GM19452 (cell line): ENCODE measurements at regions not wholly inside any gene's neighbourhood (a gene's known extent, or its start where the extent isn't known, plus 50 kb on each side); places are given as distances from the start of the nearest gene placed in this dataset.
"Not testable (repeated sequence)": the region's sequence is repeated elsewhere in the genome, so short reads cannot be mapped to it uniquely, and the experiment has no call there.

ENCODE experiments used
- ATAC-seq: cut with Tn5 transposase; IDR thresholded peaks from one replicate; pipeline ENCODE4 v1.9.1; 2021; ENCODE audit not compliant: unreplicated experiment

- ATAC-seq = no peak
Measured at GRCh38 chr7:55261386-55261770, 103.8 kb upstream of the LANCL2 start.

GRCh38 chr7:55265328-55265727 is 99.8 kb upstream of the LANCL2 start:
- not testable (repeated sequence) for ATAC-seq

- no peak for ATAC-seq
Measured at GRCh38 chr7:55265836-55266642, 99.1 kb upstream of the LANCL2 start.

GRCh38 chr7:55271069-55271626 is 94.0 kb upstream of the LANCL2 start:
- no peak for ATAC-seq

- no peak for ATAC-seq
Measured at GRCh38 chr7:55271661-55272060, 93.5 kb upstream of the LANCL2 start.

- no peak for ATAC-seq
Measured at GRCh38 chr7:55272328-55272727, 92.8 kb upstream of the LANCL2 start.

- ATAC-seq = no peak
Measured at GRCh38 chr7:55273186-55273980, 91.8 kb upstream of the LANCL2 start.

- no peak for ATAC-seq
Measured at GRCh38 chr7:55274156-55274555, 91.0 kb upstream of the LANCL2 start.

GRCh38 chr7:55275291-55276200 is 89.6 kb upstream of the LANCL2 start:
- no peak for ATAC-seq

GRCh38 chr7:55276572-55277295 is 88.4 kb upstream of the LANCL2 start:
- ATAC-seq = no peak

GRCh38 chr7:55277916-55278315 is 87.2 kb upstream of the LANCL2 start:
- no peak for ATAC-seq

GRCh38 chr7:55278321-55278720 is 86.8 kb upstream of the LANCL2 start:
- no peak for ATAC-seq

GRCh38 chr7:55279080-55279845 is 85.9 kb upstream of the LANCL2 start:
- ATAC-seq = no peak

- ATAC-seq = peak; percentile 88
Measured at GRCh38 chr7:55280031-55280454, 85.1 kb upstream of the LANCL2 start.

GRCh38 chr7:55285665-55286064 is 79.5 kb upstream of the LANCL2 start:
- ATAC-seq = no peak

- ATAC-seq = no peak
Measured at GRCh38 chr7:55286666-55287065, 78.5 kb upstream of the LANCL2 start.

- no peak for ATAC-seq
Measured at GRCh38 chr7:55288070-55288824, 76.9 kb upstream of the LANCL2 start.

GRCh38 chr7:55296070-55296469 is 69.1 kb upstream of the LANCL2 start:
- no peak for ATAC-seq
